CD4-positive, alpha-beta T cell (primary cell): ENCODE measurements at regions not wholly inside any gene's neighbourhood (a gene's known extent, or its start where the extent isn't known, plus 50 kb on each side); places are given as distances from the start of the nearest gene placed in this dataset.

Experiments
- ATAC-seq: fragments of 200-7000 bp; cut with Tn5 transposase; one replicate; pipeline ENCODE4 v1.10.0; 2022; ENCODE audit warnings: mild to moderate bottlenecking; ENCODE audit not compliant: poor library complexity
- CTCF ChIA-PET: fragments of 350-600 bp; sonication (Branson Sonifier 250); formaldehyde crosslinking; loops from one replicate; lab custom pipeline; 2021; ENCODE audit warnings: antibody characterized with exemption, inconsistent platforms; lab: Charles Lee
- POLR2A ChIA-PET: fragments of 350-600 bp; sonication (Branson Sonifier 250); formaldehyde crosslinking; loops from one replicate; lab custom pipeline; 2021; ENCODE audit warnings: antibody characterized with exemption, inconsistent platforms; lab: Charles Lee
- DNase-seq, 14 experiments: peaks; one replicate each; pipeline ENCODE4 v3.0.0-alpha.2; 2013 to 2020; ENCODE audit warnings: mixed read lengths in 2 of 14
- H3K27ac ChIP-seq, 2 donors: one replicate each; pipeline versions ENCODE4 v1.5.1 to v1.7.0; 2013; ENCODE audit warnings: low read length in 2 of 2, low read depth in 1 of 2, mild to moderate bottlenecking in 1 of 2
- H3K27me3 ChIP-seq, 2 experiments: 1 replicate in 1 of 2; 2 replicates in 1 of 2; pipeline versions ENCODE4 v1.6.1 to v1.7.0; 2013; ENCODE audit warnings: low read length in 2 of 2, control low read depth in 1 of 2, mild to moderate bottlenecking in 1 of 2, moderate library complexity in 1 of 2; ENCODE audit not compliant: insufficient read depth in 2 of 2, control insufficient read depth in 1 of 2
- H3K36me3 ChIP-seq: one replicate; pipeline ENCODE4 v1.6.1; 2013; ENCODE audit warnings: low read length, control low read depth; ENCODE audit not compliant: insufficient read depth
- H3K4me1 ChIP-seq: one replicate; pipeline ENCODE4 v1.6.1; 2013; ENCODE audit warnings: low read length, control low read depth; ENCODE audit not compliant: insufficient read depth
- H3K4me3 ChIP-seq: one replicate; pipeline ENCODE4 v1.5.1; 2013; ENCODE audit warnings: mild to moderate bottlenecking, low read length, moderate library complexity
- H3K9me3 ChIP-seq, 2 experiments: 1 replicate in 1 of 2; 2 replicates in 1 of 2; pipeline versions ENCODE4 v1.6.1 to v1.7.0; 2013; ENCODE audit warnings: low read length in 2 of 2, mild to moderate bottlenecking in 2 of 2, control low read depth in 1 of 2, moderate library complexity in 1 of 2; ENCODE audit not compliant: control insufficient read depth in 1 of 2, insufficient read depth in 1 of 2
- H3K27ac Mint-ChIP-seq: one replicate; pipeline ENCODE4 v1.8.0; 2020; ENCODE audit warnings: mixed read lengths
- H3K27me3 Mint-ChIP-seq: one replicate; pipeline ENCODE4 v1.8.0; 2021; ENCODE audit warnings: mixed read lengths
- H3K36me3 Mint-ChIP-seq: one replicate; pipeline ENCODE4 v1.8.0; 2021; ENCODE audit warnings: low read depth, mixed read lengths
- H3K4me1 Mint-ChIP-seq: one replicate; pipeline ENCODE4 v1.8.0; 2021; ENCODE audit warnings: low read depth, mixed read lengths
- H3K4me3 Mint-ChIP-seq: one replicate; pipeline ENCODE4 v1.8.0; 2020; ENCODE audit warnings: mild to moderate bottlenecking, mixed read lengths
- H3K9me3 Mint-ChIP-seq: one replicate; pipeline ENCODE4 v1.8.0; 2020; ENCODE audit warnings: mixed read lengths
- CTCF ChIP-seq: fragments of 200-600 bp; IDR thresholded peaks from one replicate; pipeline ENCODE4 v1.8.0; 2022; ENCODE audit warnings: antibody characterized with exemption, mild to moderate bottlenecking
- intact Hi-C, 2 experiments: fragments of 100-400 bp; cut with DNase I in 1 of 2; cut with micrococcal nuclease in 1 of 2; formaldehyde crosslinking; loops; one replicate each; pipeline versions ENCODE4 v1.15.1 to v1.9.0; 2023 to 2025; cut with DNase I, micrococcal nuclease

- H3K4me1 Mint-ChIP-seq, result no peaks in the 10 kb centered on the region
- Histone ChIP-seq H3K4me1 (no peaks in the 10 kb centered on the region), H3K27ac (no peak overlapping the region), H3K4me3 (no peak overlapping the region), H3K36me3 (no peaks in the 10 kb centered on the region), H3K9me3 (no peaks in the 10 kb centered on the region), H3K27me3 (no peaks in the 10 kb centered on the region)
- no peak overlapping the region for H3K4me3 Mint-ChIP-seq
- peaks cover 10% of the 10 kb centered on the region for H3K9me3 Mint-ChIP-seq
- no peak for ATAC-seq
- CTCF ChIA-PET, result no interaction called here
- DNase-seq, result no peak
- H3K27ac Mint-ChIP-seq, result no peak overlapping the region
- intact Hi-C loops, result no loop called here
- no peaks in the 10 kb centered on the region for H3K36me3 Mint-ChIP-seq
- no peaks in the 10 kb centered on the region for H3K27me3 Mint-ChIP-seq
- no peak for TF ChIP-seq CTCF
- POLR2A ChIA-PET, result no interaction called here
These were observed 566.2 kb upstream of the NRSN1 start for GRCh38 chr6:23559587-23560343.

- Histone ChIP-seq H3K27me3 (no peaks in the 10 kb centered on the region), H3K9me3 (no peaks in the 10 kb centered on the region), H3K27ac (no peak overlapping the region), H3K4me3 (no peak overlapping the region), H3K36me3 (no peaks in the 10 kb centered on the region), H3K4me1 (no peaks in the 10 kb centered on the region)
- POLR2A ChIA-PET, result no interaction called here
- no peaks in the 10 kb centered on the region for H3K36me3 Mint-ChIP-seq
- peaks cover 10% of the 10 kb centered on the region for H3K9me3 Mint-ChIP-seq
- TF ChIP-seq CTCF, result no peak
- H3K4me3 Mint-ChIP-seq, result no peak overlapping the region
- H3K27ac Mint-ChIP-seq, result no peak overlapping the region
- no peak for ATAC-seq
- no peaks in the 10 kb centered on the region for H3K27me3 Mint-ChIP-seq
- no peak for DNase-seq
- intact Hi-C loops, result no loop called here
- CTCF ChIA-PET, result no interaction called here
- no peaks in the 10 kb centered on the region for H3K4me1 Mint-ChIP-seq
These were observed 564.3 kb upstream of the NRSN1 start for GRCh38 chr6:23561732-23562131.

DNA sequence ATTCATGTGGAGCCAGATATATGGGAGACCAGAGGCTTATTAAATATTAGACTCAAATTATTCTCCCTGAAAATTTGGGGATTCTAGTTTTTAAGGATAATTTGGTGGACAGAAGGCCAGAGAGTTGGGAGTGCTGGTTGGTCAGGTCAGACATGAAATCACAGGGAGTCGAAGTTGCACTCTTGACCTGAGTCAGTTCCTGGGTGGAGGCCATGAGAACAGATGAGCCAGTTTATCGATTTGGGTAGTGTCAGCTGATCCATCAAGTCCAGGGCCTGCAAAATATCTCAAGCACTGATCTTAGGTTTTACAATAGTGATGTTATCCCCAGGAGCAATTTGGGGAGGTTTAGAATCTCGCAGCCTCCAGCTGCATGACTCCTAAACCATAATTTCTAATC lies 563.5 kb upstream of the NRSN1 start:
- intact Hi-C loops, result no loop called here
- Histone ChIP-seq H3K27me3 (no peaks in the 10 kb centered on the region), H3K4me1 (no peaks in the 10 kb centered on the region), H3K36me3 (no peaks in the 10 kb centered on the region), H3K27ac (no peak overlapping the region), H3K9me3 (no peaks in the 10 kb centered on the region), H3K4me3 (no peak overlapping the region)
- Mint-ChIP-seq H3K4me3 (no peak overlapping the region), H3K9me3 (peaks cover 12% of the 10 kb centered on the region), H3K27me3 (no peaks in the 10 kb centered on the region), H3K27ac (no peak overlapping the region), H3K36me3 (no peaks in the 10 kb centered on the region), H3K4me1 (no peaks in the 10 kb centered on the region)
- POLR2A ChIA-PET, result no interaction called here
- no peak for TF ChIP-seq CTCF
- CTCF ChIA-PET, result no interaction called here
- ATAC-seq (no peak), DNase-seq (no peak)
